GM18907 (cell line): ENCODE measurements at regions not wholly inside any gene's neighbourhood (a gene's known extent, or its start where the extent isn't known, plus 50 kb on each side); places are given as distances from the start of the nearest gene placed in this dataset.

ENCODE experiments used
- ATAC-seq: cut with Tn5 transposase; IDR thresholded peaks from one replicate; pipeline ENCODE4 v1.9.1; 2021; ENCODE audit warnings: mild to moderate bottlenecking, moderate library complexity; ENCODE audit not compliant: unreplicated experiment

GRCh38 chr2:41521211-41521610 is 526.6 kb upstream of the PKDCC start:
- ATAC-seq, result no peak

GRCh38 chr2:41527525-41528323 is 520.1 kb upstream of the PKDCC start:
- no peak for ATAC-seq

GRCh38 chr2:41535575-41535974 is 512.2 kb upstream of the PKDCC start:
- ATAC-seq, result no peak

- no peak for ATAC-seq
Observed at GRCh38 chr2:41540272-41540998, 507.4 kb upstream of the PKDCC start.

GRCh38 chr2:41543726-41544125 is 504.1 kb upstream of the PKDCC start:
- ATAC-seq, result no peak

GRCh38 chr2:41544709-41545108 is 503.1 kb upstream of the PKDCC start:
- no peak for ATAC-seq

- no peak for ATAC-seq
Observed at GRCh38 chr2:41546031-41546430, 501.8 kb upstream of the PKDCC start.

GRCh38 chr2:41568648-41569047 is 479.2 kb upstream of the PKDCC start:
- ATAC-seq, result no peak

- ATAC-seq, result no peak
Observed at GRCh38 chr2:41572154-41572553, 475.7 kb upstream of the PKDCC start.

- no peak for ATAC-seq
Observed at GRCh38 chr2:41576423-41576822, 471.4 kb upstream of the PKDCC start.

GRCh38 chr2:41579806-41580205 is 468.0 kb upstream of the PKDCC start:
- no peak for ATAC-seq

GRCh38 chr2:41580806-41581205 is 467.0 kb upstream of the PKDCC start:
- no peak for ATAC-seq

- ATAC-seq, result no peak
Observed at GRCh38 chr2:41595240-41595639, 452.6 kb upstream of the PKDCC start.

- no peak for ATAC-seq
Observed at GRCh38 chr2:41597680-41598079, 450.1 kb upstream of the PKDCC start.

- no peak for ATAC-seq
Observed at GRCh38 chr2:41598161-41598894, 449.5 kb upstream of the PKDCC start.

- ATAC-seq, result no peak
Observed at GRCh38 chr2:41600460-41600859, 447.4 kb upstream of the PKDCC start.

GRCh38 chr2:41602341-41602740 is 445.5 kb upstream of the PKDCC start:
- ATAC-seq, result no peak

GRCh38 chr2:41605311-41605710 is 442.5 kb upstream of the PKDCC start:
- no peak for ATAC-seq

- ATAC-seq, result no peak
Observed at GRCh38 chr2:41605914-41606313, 441.9 kb upstream of the PKDCC start.

- no peak for ATAC-seq
Observed at GRCh38 chr2:41610501-41611190, 437.2 kb upstream of the PKDCC start.

- ATAC-seq, result no peak
Observed at GRCh38 chr2:41618754-41619153, 429.1 kb upstream of the PKDCC start.
